ENCODE measurements at regions not wholly inside any gene's neighbourhood (a gene's known extent, or its start where the extent isn't known, plus 50 kb on each side); places are given as distances from the start of the nearest gene placed in this dataset.

- TF ChIP-seq CTCF (IDR thresholded peaks at IDR 0.05) (no peak), POLR2A (IDR thresholded peaks at IDR 0.05) (no peak)
These were observed 255.6 kb upstream of the OSR1 start for GRCh38 chr2:19614066-19614465.

Measured in vagina (tissue), 2 donors.